ENCODE measurements at regions not wholly inside any gene's neighbourhood (a gene's known extent, or its start where the extent isn't known, plus 50 kb on each side); places are given as distances from the start of the nearest gene placed in this dataset.

- peaks cover 0 to 5% (median 0%) of the 10 kb centered on the region in 8 donors for H3K9me3 ChIP-seq
- TF ChIP-seq POLR2AphosphoS5 (IDR thresholded peaks at IDR 0.05) = no peak
- no peak for TF ChIP-seq POLR2A (IDR thresholded peaks at IDR 0.05)
- TF ChIP-seq CTCF (IDR thresholded peaks at IDR 0.05 in 8 of 11, conservative IDR thresholded peaks at IDR 0.05 in 3 of 11) = no peak
- no peaks in the 10 kb centered on the region for H3K27me3 ChIP-seq (replicated peaks in 1 of 7)
- 69 to 77% (median 73%) methylated on average over 2 of the region's 2 CpGs for WGBS, 5 donors
- H3K4me1 ChIP-seq = no peaks in the 10 kb centered on the region
- no peak overlapping the region for H3K27ac ChIP-seq
- no peak overlapping the region for H3K4me3 ChIP-seq
- no peak for DNase-seq
- H3K36me3 ChIP-seq = no peaks in the 10 kb centered on the region
- intact Hi-C loops (cut with DNase I; ENCODE audit: low total_unique reads) = no loop called here
Observed at GRCh38 chr18:40608226-40608625, 1346.8 kb upstream of the PIK3C3 start.

- intact Hi-C loops (cut with DNase I; ENCODE audit: low total_unique reads) = no loop called here
- TF ChIP-seq CTCF (IDR thresholded peaks at IDR 0.05 in 8 of 11, conservative IDR thresholded peaks at IDR 0.05 in 3 of 11) = no peak
- TF ChIP-seq POLR2AphosphoS5 (IDR thresholded peaks at IDR 0.05) = no peak
- TF ChIP-seq POLR2A (IDR thresholded peaks at IDR 0.05) = no peak
- Histone ChIP-seq H3K27ac (no peak overlapping the region), H3K9me3 (peaks cover 0 to 5% (median 0%) of the 10 kb centered on the region in 8 donors), H3K27me3 (replicated peaks in 1 of 7) (no peaks in the 10 kb centered on the region), H3K4me1 (no peaks in the 10 kb centered on the region), H3K36me3 (no peaks in the 10 kb centered on the region), H3K4me3 (no peak overlapping the region)
- WGBS, 5 donors = 54 to 82% (median 62%) methylated on average over 6 of the region's 6 CpGs
- no peak for DNase-seq
Observed at GRCh38 chr18:40607542-40608148, 1347.4 kb upstream of the PIK3C3 start.

GRCh38 chr18:40606996-40607395, 1348.0 kb upstream of the PIK3C3 start:
- intact Hi-C loops (cut with DNase I; ENCODE audit: low total_unique reads) = no loop called here
- no peaks in the 10 kb centered on the region for H3K27me3 ChIP-seq (replicated peaks in 1 of 7)
- no peaks in the 10 kb centered on the region for H3K36me3 ChIP-seq
- H3K4me3 ChIP-seq = no peak overlapping the region
- 33 to 68% (median 44%) methylated on average over 1 of the region's 1 CpG for WGBS, 5 donors
- peaks cover 0 to 5% (median 0%) of the 10 kb centered on the region in 8 donors for H3K9me3 ChIP-seq
- H3K4me1 ChIP-seq = no peaks in the 10 kb centered on the region
- no peak for TF ChIP-seq POLR2AphosphoS5 (IDR thresholded peaks at IDR 0.05)
- no peak for TF ChIP-seq CTCF (IDR thresholded peaks at IDR 0.05 in 8 of 11, conservative IDR thresholded peaks at IDR 0.05 in 3 of 11)
- TF ChIP-seq POLR2A (IDR thresholded peaks at IDR 0.05) = no peak
- H3K27ac ChIP-seq = no peak overlapping the region
- DNase-seq = no peak

GRCh38 chr18:40583671-40584070, 1371.4 kb upstream of the PIK3C3 start:
- no peak overlapping the region for H3K27ac ChIP-seq
- TF ChIP-seq POLR2AphosphoS5 (IDR thresholded peaks at IDR 0.05) (no peak), CTCF (IDR thresholded peaks at IDR 0.05 in 8 of 11, conservative IDR thresholded peaks at IDR 0.05 in 3 of 11) (no peak)
- no peaks in the 10 kb centered on the region for H3K4me1 ChIP-seq
- no peak for DNase-seq
- no peaks in the 10 kb centered on the region for H3K27me3 ChIP-seq (replicated peaks in 1 of 7)
- peaks cover 0 to 27% (median 4%) of the 10 kb centered on the region in 8 donors for H3K9me3 ChIP-seq
- H3K36me3 ChIP-seq = no peaks in the 10 kb centered on the region
- intact Hi-C loops (cut with DNase I; ENCODE audit: low total_unique reads) = no loop called here
- no peak overlapping the region for H3K4me3 ChIP-seq
- 78 to 92% (median 85%) methylated on average over 12 of the region's 12 CpGs for WGBS, 5 donors
